GM23338 (cell line): ENCODE measurements at regions not wholly inside any gene's neighbourhood (a gene's known extent, or its start where the extent isn't known, plus 50 kb on each side); places are given as distances from the start of the nearest gene placed in this dataset.

Experiments
- ATAC-seq: fragments of 200-7000 bp; cut with Tn5 transposase; 3 replicates; pipeline ENCODE4 v1.9.1; 2020
- DNase-seq: peaks from one replicate; pipeline ENCODE4 v3.0.0-alpha.2; 2015; ENCODE audit warnings: low spot score
- H2AFZ ChIP-seq: fragments of 200-600 bp; sonication (generic); 2 replicates; pipeline ENCODE4 v1.8.0; 2016; ENCODE audit warnings: antibody characterized with exemption, mild to moderate bottlenecking, moderate library complexity
- H3F3A ChIP-seq: fragments of 200-600 bp; sonication (generic); replicated peaks from 2 replicates; pipeline ENCODE4 v1.8.0; 2017; ENCODE audit warnings: antibody characterized with exemption, mixed run types, low read depth
- H3K27ac ChIP-seq: fragments of 200-600 bp; sonication (generic); 2 replicates; pipeline ENCODE4 v1.6.1; 2016; ENCODE audit warnings: low read depth
- H3K27me3 ChIP-seq: fragments of 200-600 bp; sonication (generic); 2 replicates; pipeline ENCODE4 v1.8.0; 2016; ENCODE audit warnings: mild to moderate bottlenecking, mixed run types, moderate library complexity; ENCODE audit not compliant: insufficient read depth
- H3K36me3 ChIP-seq: fragments of 200-600 bp; sonication (generic); 2 replicates; pipeline ENCODE4 v1.8.0; 2016; ENCODE audit warnings: mild to moderate bottlenecking; ENCODE audit not compliant: insufficient read depth
- H3K4me1 ChIP-seq: fragments of 200-600 bp; sonication (generic); 2 replicates; pipeline ENCODE4 v1.8.0; 2016; ENCODE audit warnings: mild to moderate bottlenecking, moderate library complexity; ENCODE audit not compliant: insufficient read depth
- H3K4me2 ChIP-seq: fragments of 200-600 bp; sonication (generic); 2 replicates; pipeline ENCODE4 v1.7.1; 2017; ENCODE audit warnings: mixed run types
- H3K4me3 ChIP-seq: fragments of 200-600 bp; sonication (generic); 2 replicates; pipeline ENCODE4 v1.6.1; 2016; ENCODE audit warnings: mixed run types
- H3K79me2 ChIP-seq: fragments of 200-600 bp; sonication (generic); replicated peaks from 2 replicates; pipeline ENCODE4 v1.8.0; 2017; ENCODE audit warnings: mild to moderate bottlenecking; ENCODE audit not compliant: insufficient read depth
- H3K9me2 ChIP-seq: fragments of 200-600 bp; sonication (generic); 2 replicates; pipeline ENCODE4 v1.8.0; 2017; ENCODE audit not compliant: insufficient read depth
- H4K20me1 ChIP-seq: fragments of 200-600 bp; sonication (generic); replicated peaks from 2 replicates; pipeline ENCODE4 v1.8.0; 2017; ENCODE audit warnings: mild to moderate bottlenecking; ENCODE audit not compliant: insufficient read depth
- H3K27ac Mint-ChIP-seq: 2 replicates; pipeline ENCODE4 v1.8.0; 2020; ENCODE audit warnings: inconsistent platforms, mild to moderate bottlenecking, moderate library complexity, mixed read lengths
- H3K27me3 Mint-ChIP-seq: 3 replicates; pipeline ENCODE4 v1.8.0; 2022; ENCODE audit warnings: low read depth, mild to moderate bottlenecking, moderate library complexity, mixed read lengths, inconsistent platforms; ENCODE audit not compliant: insufficient read depth, poor library complexity
- H3K36me3 Mint-ChIP-seq: 3 replicates; pipeline ENCODE4 v1.8.0; 2021; ENCODE audit warnings: low read depth, mild to moderate bottlenecking, inconsistent platforms, moderate library complexity, mixed read lengths
- H3K4me1 Mint-ChIP-seq: 3 replicates; pipeline ENCODE4 v1.8.0; 2020; ENCODE audit warnings: mild to moderate bottlenecking, inconsistent platforms, mixed read lengths
- H3K4me3 Mint-ChIP-seq: 3 replicates; pipeline ENCODE4 v1.8.0; 2021; ENCODE audit warnings: moderate library complexity, mild to moderate bottlenecking, inconsistent platforms, mixed read lengths
- H3K9me3 Mint-ChIP-seq: 3 replicates; pipeline ENCODE4 v1.8.0; 2020; ENCODE audit warnings: moderate library complexity, mild to moderate bottlenecking, inconsistent platforms, mixed read lengths
- CTCF ChIP-seq, 2 experiments: fragments of 200-600 bp in 1 of 2; sonication (generic) in 1 of 2; conservative IDR thresholded peaks; 2 replicates each; pipeline versions ENCODE4 v1.5.1 to v1.6.1; 2016 to 2017; ENCODE audit warnings: antibody characterized with exemption in 2 of 2, low read depth in 2 of 2, mild to moderate bottlenecking in 2 of 2, moderate library complexity in 1 of 2
- ETS1 ChIP-seq: IDR thresholded peaks from 2 replicates; pipeline ENCODE4 v1.6.1; 2016; ENCODE audit warnings: antibody characterized with exemption
- EZH2 ChIP-seq: fragments of 200-600 bp; sonication (generic); IDR thresholded peaks from one replicate; pipeline ENCODE4 v1.8.0; 2017; ENCODE audit warnings: antibody characterized with exemption, mild to moderate bottlenecking, low read depth; ENCODE audit not compliant: unreplicated experiment
- EZH2phosphoT487 ChIP-seq: fragments of 200-600 bp; sonication (generic); IDR thresholded peaks from one replicate; pipeline ENCODE4 v1.8.1; 2018; ENCODE audit warnings: antibody characterized with exemption; ENCODE audit not compliant: unreplicated experiment
- NANOG ChIP-seq: IDR thresholded peaks from 2 replicates; pipeline ENCODE4 v1.6.1; 2016; ENCODE audit warnings: antibody characterized with exemption, borderline replicate concordance
- REST ChIP-seq: IDR thresholded peaks from one replicate; pipeline ENCODE4 v1.6.1; 2018; ENCODE audit warnings: antibody characterized with exemption; ENCODE audit not compliant: unreplicated experiment
- STAT1 ChIP-seq: IDR thresholded peaks from one replicate; pipeline ENCODE4 v1.6.1; 2016; ENCODE audit warnings: antibody characterized with exemption; ENCODE audit not compliant: unreplicated experiment
- ZNF114 ChIP-seq: fragments of 250-450 bp; sonication (Bioruptor Pico); IDR thresholded peaks from 2 replicates; pipeline ENCODE4 v1.5.0; 2020; ENCODE audit warnings: mild to moderate bottlenecking, moderate library complexity
- ZNF331 ChIP-seq: fragments of 250-450 bp; sonication (Bioruptor Pico); IDR thresholded peaks from 2 replicates; pipeline ENCODE4 v1.5.0; 2020; ENCODE audit warnings: low read depth, mild to moderate bottlenecking, moderate library complexity
- TF ChIP-seq, protein P1 (sequence below): fragments of 250-450 bp; sonication (Bioruptor Pico); IDR thresholded peaks from 2 replicates; pipeline ENCODE4 v1.5.0; 2020; ENCODE audit warnings: mild to moderate bottlenecking, moderate library complexity

- no peak for TF ChIP-seq NANOG
- TF ChIP-seq, protein P1, sequence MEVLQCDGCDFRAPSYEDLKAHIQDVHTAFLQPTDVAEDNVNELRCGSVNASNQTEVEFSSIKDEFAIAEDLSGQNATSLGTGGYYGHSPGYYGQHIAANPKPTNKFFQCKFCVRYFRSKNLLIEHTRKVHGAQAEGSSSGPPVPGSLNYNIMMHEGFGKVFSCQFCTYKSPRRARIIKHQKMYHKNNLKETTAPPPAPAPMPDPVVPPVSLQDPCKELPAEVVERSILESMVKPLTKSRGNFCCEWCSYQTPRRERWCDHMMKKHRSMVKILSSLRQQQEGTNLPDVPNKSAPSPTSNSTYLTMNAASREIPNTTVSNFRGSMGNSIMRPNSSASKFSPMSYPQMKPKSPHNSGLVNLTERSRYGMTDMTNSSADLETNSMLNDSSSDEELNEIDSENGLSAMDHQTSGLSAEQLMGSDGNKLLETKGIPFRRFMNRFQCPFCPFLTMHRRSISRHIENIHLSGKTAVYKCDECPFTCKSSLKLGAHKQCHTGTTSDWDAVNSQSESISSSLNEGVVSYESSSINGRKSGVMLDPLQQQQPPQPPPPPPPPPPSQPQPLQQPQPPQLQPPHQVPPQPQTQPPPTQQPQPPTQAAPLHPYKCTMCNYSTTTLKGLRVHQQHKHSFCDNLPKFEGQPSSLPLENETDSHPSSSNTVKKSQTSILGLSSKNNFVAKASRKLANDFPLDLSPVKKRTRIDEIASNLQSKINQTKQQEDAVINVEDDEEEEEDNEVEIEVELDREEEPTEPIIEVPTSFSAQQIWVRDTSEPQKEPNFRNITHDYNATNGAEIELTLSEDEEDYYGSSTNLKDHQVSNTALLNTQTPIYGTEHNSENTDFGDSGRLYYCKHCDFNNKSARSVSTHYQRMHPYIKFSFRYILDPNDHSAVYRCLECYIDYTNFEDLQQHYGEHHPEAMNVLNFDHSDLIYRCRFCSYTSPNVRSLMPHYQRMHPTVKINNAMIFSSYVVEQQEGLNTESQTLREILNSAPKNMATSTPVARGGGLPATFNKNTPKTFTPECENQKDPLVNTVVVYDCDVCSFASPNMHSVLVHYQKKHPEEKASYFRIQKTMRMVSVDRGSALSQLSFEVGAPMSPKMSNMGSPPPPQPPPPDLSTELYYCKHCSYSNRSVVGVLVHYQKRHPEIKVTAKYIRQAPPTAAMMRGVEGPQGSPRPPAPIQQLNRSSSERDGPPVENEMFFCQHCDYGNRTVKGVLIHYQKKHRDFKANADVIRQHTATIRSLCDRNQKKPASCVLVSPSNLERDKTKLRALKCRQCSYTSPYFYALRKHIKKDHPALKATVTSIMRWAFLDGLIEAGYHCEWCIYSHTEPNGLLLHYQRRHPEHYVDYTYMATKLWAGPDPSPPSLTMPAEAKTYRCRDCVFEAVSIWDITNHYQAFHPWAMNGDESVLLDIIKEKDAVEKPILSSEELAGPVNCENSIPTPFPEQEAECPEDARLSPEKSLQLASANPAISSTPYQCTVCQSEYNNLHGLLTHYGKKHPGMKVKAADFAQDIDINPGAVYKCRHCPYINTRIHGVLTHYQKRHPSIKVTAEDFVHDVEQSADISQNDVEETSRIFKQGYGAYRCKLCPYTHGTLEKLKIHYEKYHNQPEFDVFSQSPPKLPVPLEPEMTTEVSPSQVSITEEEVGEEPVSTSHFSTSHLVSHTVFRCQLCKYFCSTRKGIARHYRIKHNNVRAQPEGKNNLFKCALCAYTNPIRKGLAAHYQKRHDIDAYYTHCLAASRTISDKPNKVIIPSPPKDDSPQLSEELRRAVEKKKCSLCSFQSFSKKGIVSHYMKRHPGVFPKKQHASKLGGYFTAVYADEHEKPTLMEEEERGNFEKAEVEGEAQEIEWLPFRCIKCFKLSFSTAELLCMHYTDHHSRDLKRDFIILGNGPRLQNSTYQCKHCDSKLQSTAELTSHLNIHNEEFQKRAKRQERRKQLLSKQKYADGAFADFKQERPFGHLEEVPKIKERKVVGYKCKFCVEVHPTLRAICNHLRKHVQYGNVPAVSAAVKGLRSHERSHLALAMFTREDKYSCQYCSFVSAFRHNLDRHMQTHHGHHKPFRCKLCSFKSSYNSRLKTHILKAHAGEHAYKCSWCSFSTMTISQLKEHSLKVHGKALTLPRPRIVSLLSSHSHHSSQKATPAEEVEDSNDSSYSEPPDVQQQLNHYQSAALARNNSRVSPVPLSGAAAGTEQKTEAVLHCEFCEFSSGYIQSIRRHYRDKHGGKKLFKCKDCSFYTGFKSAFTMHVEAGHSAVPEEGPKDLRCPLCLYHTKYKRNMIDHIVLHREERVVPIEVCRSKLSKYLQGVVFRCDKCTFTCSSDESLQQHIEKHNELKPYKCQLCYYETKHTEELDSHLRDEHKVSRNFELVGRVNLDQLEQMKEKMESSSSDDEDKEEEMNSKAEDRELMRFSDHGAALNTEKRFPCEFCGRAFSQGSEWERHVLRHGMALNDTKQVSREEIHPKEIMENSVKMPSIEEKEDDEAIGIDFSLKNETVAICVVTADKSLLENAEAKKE (CRISPR knock-in tag), result no peak
- TF ChIP-seq STAT1, result no peak
- TF ChIP-seq EZH2, result no peak
- no peak overlapping the region for H3K27ac Mint-ChIP-seq
Measured at GRCh38 chr14:46325777-46326176, 325.8 kb downstream of the RPL10L start.

GRCh38 chr14:46325157-46325556, 326.4 kb downstream of the RPL10L start:
- Histone ChIP-seq H3F3A (no peaks in the 10 kb centered on the region), H4K20me1 (no peaks in the 10 kb centered on the region), H3K4me1 (peaks cover 22% of the 10 kb centered on the region), H3K79me2 (no peaks in the 10 kb centered on the region), H3K9me2 (no peaks in the 10 kb centered on the region), H3K4me3 (no peak overlapping the region), H3K4me2 (no peak overlapping the region), H3K36me3 (no peaks in the 10 kb centered on the region), H3K27me3 (peaks cover 49% of the 10 kb centered on the region), H3K27ac (no peak overlapping the region), H2AFZ (no peak overlapping the region)
- DNase-seq (peak; percentile 35), ATAC-seq (peak; percentile 46; the same call in 2 of the 3 replicates)
- Mint-ChIP-seq H3K36me3 (no peaks in the 10 kb centered on the region), H3K27ac (no peak overlapping the region), H3K27me3 (peaks cover 4% of the 10 kb centered on the region), H3K4me1 (peaks cover 20% of the 10 kb centered on the region), H3K9me3 (no peaks in the 10 kb centered on the region), H3K4me3 (no peak overlapping the region)
- no peak for TF ChIP-seq ETS1
- TF ChIP-seq NANOG, result no peak
- no peak for TF ChIP-seq ZNF114 (CRISPR knock-in tag)
- TF ChIP-seq REST, result no peak
- TF ChIP-seq ZNF331 (CRISPR knock-in tag), result no peak
- TF ChIP-seq STAT1, result no peak
- TF ChIP-seq CTCF (conservative IDR thresholded peaks at IDR 0.05; ENCODE audit: low read depth in 2 of 2), result no peak
- no peak for TF ChIP-seq EZH2phosphoT487

More at GRCh38 chr14:46325777-46326176, 325.8 kb downstream of the RPL10L start:
- no peaks in the 10 kb centered on the region for H3K36me3 Mint-ChIP-seq
- no peaks in the 10 kb centered on the region for H3K9me3 Mint-ChIP-seq
- peaks cover 43% of the 10 kb centered on the region for H3K27me3 ChIP-seq
- H3K4me1 ChIP-seq, result peaks cover 22% of the 10 kb centered on the region
- no peak overlapping the region for H2AFZ ChIP-seq
- peaks cover 20% of the 10 kb centered on the region for H3K4me1 Mint-ChIP-seq
- no peak for ATAC-seq
- H3F3A ChIP-seq, result no peaks in the 10 kb centered on the region
- H3K4me2 ChIP-seq, result no peak overlapping the region
- H3K9me2 ChIP-seq, result no peaks in the 10 kb centered on the region
- no peak overlapping the region for H3K27ac ChIP-seq
- peaks cover 4% of the 10 kb centered on the region for H3K27me3 Mint-ChIP-seq
- no peaks in the 10 kb centered on the region for H3K79me2 ChIP-seq
- H3K36me3 ChIP-seq, result no peaks in the 10 kb centered on the region
- DNase-seq, result no peak
- no peak overlapping the region for H3K4me3 Mint-ChIP-seq
- no peak overlapping the region for H3K4me3 ChIP-seq
- no peaks in the 10 kb centered on the region for H4K20me1 ChIP-seq
